ENCODE measurements at regions not wholly inside any gene's neighbourhood (a gene's known extent, or its start where the extent isn't known, plus 50 kb on each side); places are given as distances from the start of the nearest gene placed in this dataset.
"Not testable (repeated sequence)": the region's sequence is repeated elsewhere in the genome, so short reads cannot be mapped to it uniquely, and the experiment has no call there.

GRCh38 chr3:32632533-32633265, 52.3 kb upstream of the CNOT10 start:
- no peak for TF ChIP-seq CTCF (IDR thresholded peaks at IDR 0.05; ENCODE audit: insufficient read depth, low read length)
- DNase-seq (ENCODE audit: low read depth), result no peak
- H3K4me3 ChIP-seq (ENCODE audit: low read depth, low read length), result no peak overlapping the region

- TF ChIP-seq CTCF (IDR thresholded peaks at IDR 0.05; ENCODE audit: insufficient read depth, low read length), result no peak
- no peak overlapping the region for H3K4me3 ChIP-seq (ENCODE audit: low read depth, low read length)
- peak; percentile 8 for DNase-seq (ENCODE audit: low read depth)
Measured at GRCh38 chr3:32630266-32630665, 54.7 kb upstream of the CNOT10 start.

- H3K4me3 ChIP-seq (ENCODE audit: low read depth, low read length), result no peak overlapping the region
- no peak for TF ChIP-seq CTCF (IDR thresholded peaks at IDR 0.05; ENCODE audit: insufficient read depth, low read length)
- DNase-seq (ENCODE audit: low read depth), result no peak
Measured at GRCh38 chr3:32626631-32627030, 56.0 kb upstream of the DYNC1LI1 start.

- not testable (repeated sequence) for H3K4me3 ChIP-seq (ENCODE audit: low read depth, low read length); DNase-seq (ENCODE audit: low read depth)
Measured at GRCh38 chr3:32625543-32626176, 55.0 kb upstream of the DYNC1LI1 start.

GRCh38 chr3:32623532-32623931, 52.9 kb upstream of the DYNC1LI1 start:
- H3K4me3 ChIP-seq (ENCODE audit: low read depth, low read length), result no peak overlapping the region
- no peak for DNase-seq (ENCODE audit: low read depth)
- TF ChIP-seq CTCF (IDR thresholded peaks at IDR 0.05; ENCODE audit: insufficient read depth, low read length), result no peak

GRCh38 chr3:32621466-32621865, 50.8 kb upstream of the DYNC1LI1 start:
- no peak overlapping the region for H3K4me3 ChIP-seq (ENCODE audit: low read depth, low read length)
- TF ChIP-seq CTCF (IDR thresholded peaks at IDR 0.05; ENCODE audit: insufficient read depth, low read length), result no peak
- no peak for DNase-seq (ENCODE audit: low read depth)

GRCh38 chr3:32620611-32621310, 50.1 kb upstream of the DYNC1LI1 start:
- no peak overlapping the region for H3K4me3 ChIP-seq (ENCODE audit: low read depth, low read length)
- no peak for DNase-seq (ENCODE audit: low read depth)
- no peak for TF ChIP-seq CTCF (IDR thresholded peaks at IDR 0.05; ENCODE audit: insufficient read depth, low read length)

All from fibroblast of the aortic adventitia (primary cell).